AG04450 (cell line): ENCODE measurements at regions not wholly inside any gene's neighbourhood (a gene's known extent, or its start where the extent isn't known, plus 50 kb on each side); places are given as distances from the start of the nearest gene placed in this dataset.
"Not testable (repeated sequence)": the region's sequence is repeated elsewhere in the genome, so short reads cannot be mapped to it uniquely, and the experiment has no call there.

ENCODE experiments used
- CTCF ChIA-PET: fragments of 300-600, 350-600 bp; formaldehyde crosslinking; extraction: SDS; loops from one replicate; lab custom pipeline; 2022; ENCODE audit warnings: antibody characterized with exemption, inconsistent platforms; lab: Charles Lee
- POLR2A ChIA-PET: fragments of 350-600 bp; formaldehyde crosslinking; extraction: SDS; loops from one replicate; lab custom pipeline; 2021; ENCODE audit warnings: antibody characterized with exemption, inconsistent platforms; lab: Yijun Ruan, JAX
- DNase-seq: peaks from one replicate; pipeline ENCODE4 v3.0.0-alpha.2; 2011; ENCODE audit warnings: low read depth, low spot score
- H3K27ac ChIP-seq: one replicate; pipeline ENCODE4 v1.5.1; 2012; ENCODE audit warnings: low read depth, low read length, control low read depth
- H3K27me3 ChIP-seq: one replicate; pipeline ENCODE4 v1.6.0; 2012; ENCODE audit warnings: low read length; ENCODE audit not compliant: control insufficient read depth, insufficient read depth
- H3K4me3 ChIP-seq: 2 replicates; pipeline ENCODE4 v1.5.1; 2011; ENCODE audit warnings: mild to moderate bottlenecking, low read depth, low read length, control low read depth
- H3K9me3 ChIP-seq: 2 replicates; pipeline ENCODE4 v1.5.1; 2012; ENCODE audit warnings: low read length; ENCODE audit not compliant: control insufficient read depth, insufficient read depth
- CTCF ChIP-seq: IDR thresholded peaks from 2 replicates; pipeline ENCODE4 v1.5.1; 2011; ENCODE audit warnings: low read depth, low read length, control low read depth, inconsistent platforms

GRCh38 chr13:19053561-19053960 is 128.1 kb downstream of the TUBA3C start:
- no peak for DNase-seq
- peaks cover 90% of the 10 kb centered on the region for H3K9me3 ChIP-seq
- no peak overlapping the region for H3K4me3 ChIP-seq
- no peaks in the 10 kb centered on the region for H3K27me3 ChIP-seq
- no peak overlapping the region for H3K27ac ChIP-seq
- no peak for TF ChIP-seq CTCF
- CTCF ChIA-PET: no interaction called here
- POLR2A ChIA-PET: no interaction called here

- H3K9me3 ChIP-seq: peaks cover 90% of the 10 kb centered on the region
- TF ChIP-seq CTCF: no peak
- CTCF ChIA-PET: no interaction called here
- no peak overlapping the region for H3K27ac ChIP-seq
- POLR2A ChIA-PET: no interaction called here
- no peaks in the 10 kb centered on the region for H3K27me3 ChIP-seq
- H3K4me3 ChIP-seq: no peak overlapping the region
- no peak for DNase-seq
Observed at GRCh38 chr13:19052931-19053330, 128.7 kb downstream of the TUBA3C start.

- POLR2A ChIA-PET: no interaction called here
Observed at GRCh38 chr13:19052180-19052579, 129.4 kb downstream of the TUBA3C start.

GRCh38 chr13:19050901-19051300 is 130.7 kb downstream of the TUBA3C start:
- POLR2A ChIA-PET: no interaction called here
- no peak for DNase-seq
- TF ChIP-seq CTCF: no peak
- no peaks in the 10 kb centered on the region for H3K27me3 ChIP-seq
- peaks cover 78% of the 10 kb centered on the region for H3K9me3 ChIP-seq
- CTCF ChIA-PET: no interaction called here
- H3K27ac ChIP-seq: no peak overlapping the region
- H3K4me3 ChIP-seq: no peak overlapping the region

More at GRCh38 chr13:19052180-19052579, 129.4 kb downstream of the TUBA3C start:
- Histone ChIP-seq H3K27me3 (no peaks in the 10 kb centered on the region), H3K27ac (no peak overlapping the region), H3K9me3 (peaks cover 90% of the 10 kb centered on the region), H3K4me3 (no peak overlapping the region)
- no peak for TF ChIP-seq CTCF
- no peak for DNase-seq
- CTCF ChIA-PET: no interaction called here

GRCh38 chr13:19049624-19050023 is 132.0 kb downstream of the TUBA3C start:
- CTCF ChIA-PET, DNase-seq, H3K4me3 ChIP-seq, H3K27me3 ChIP-seq, POLR2A ChIA-PET, H3K27ac ChIP-seq: not testable (repeated sequence)
- H3K9me3 ChIP-seq: peaks cover 70% of the 10 kb centered on the region

- POLR2A ChIA-PET: no interaction called here
- Histone ChIP-seq H3K27ac (no peak overlapping the region), H3K4me3 (no peak overlapping the region), H3K9me3 (peaks cover 64% of the 10 kb centered on the region), H3K27me3 (no peaks in the 10 kb centered on the region)
- no peak for DNase-seq
- no peak for TF ChIP-seq CTCF
- CTCF ChIA-PET: no interaction called here
Observed at GRCh38 chr13:19048381-19048780, 133.2 kb downstream of the TUBA3C start.
